CD14-positive monocyte (primary cell): ENCODE measurements at regions not wholly inside any gene's neighbourhood (a gene's known extent, or its start where the extent isn't known, plus 50 kb on each side); places are given as distances from the start of the nearest gene placed in this dataset.

Experiments used
- DNase-seq, 3 donors: peaks; one replicate each; pipeline ENCODE4 v3.0.0-alpha.2; 2011 to 2022
- H2AFZ ChIP-seq: 2 replicates; pipeline ENCODE4 v1.6.0; 2012; ENCODE audit warnings: mild to moderate bottlenecking, low read depth, low read length, inconsistent platforms; ENCODE audit not compliant: insufficient read depth, poor library complexity, severe bottlenecking
- H3K27ac ChIP-seq, 2 donors: 1 replicate in 1 of 2; 2 replicates in 1 of 2; pipeline ENCODE4 v1.5.1; 2012 to 2013; ENCODE audit warnings: low read length in 2 of 2, control low read depth in 1 of 2, inconsistent platforms in 1 of 2, low read depth in 1 of 2, mild to moderate bottlenecking in 1 of 2
- H3K27me3 ChIP-seq, 2 donors: one replicate each; pipeline versions ENCODE4 v1.6.0 to v1.6.1; 2011 to 2013; ENCODE audit warnings: low read length in 2 of 2; ENCODE audit not compliant: control insufficient read depth in 2 of 2, insufficient read depth in 2 of 2
- H3K36me3 ChIP-seq, 2 donors: replicated peaks in 1 of 2; 1 replicate in 1 of 2; 2 replicates in 1 of 2; pipeline versions ENCODE4 v1.5.1 to v1.6.1; 2012 to 2013; ENCODE audit warnings: low read length in 2 of 2, control low read depth in 1 of 2, inconsistent platforms in 1 of 2, mild to moderate bottlenecking in 1 of 2; ENCODE audit not compliant: insufficient read depth in 2 of 2, control insufficient read depth in 1 of 2
- H3K4me1 ChIP-seq, 2 donors: 1 replicate in 1 of 2; 2 replicates in 1 of 2; pipeline versions ENCODE4 v1.5.1 to v1.6.1; 2012 to 2013; ENCODE audit warnings: low read length in 2 of 2, control low read depth in 1 of 2, inconsistent platforms in 1 of 2, mild to moderate bottlenecking in 1 of 2, moderate library complexity in 1 of 2; ENCODE audit not compliant: insufficient read depth in 2 of 2, control insufficient read depth in 1 of 2
- H3K4me2 ChIP-seq: replicated peaks from 2 replicates; pipeline ENCODE3; 2012; ENCODE audit warnings: low read length, moderate library complexity, mild to moderate bottlenecking; ENCODE audit not compliant: poor library complexity, severe bottlenecking; ENCODE audit errors: extremely low read depth
- H3K4me3 ChIP-seq, 3 experiments: fragments of 200-600 bp in 1 of 3; sonication (generic) in 1 of 3; replicated peaks in 1 of 3; 1 replicate in 2 of 3; 2 replicates in 1 of 3; pipeline ENCODE4 v1.5.1; 2011 to 2013; ENCODE audit warnings: low read length in 3 of 3, mild to moderate bottlenecking in 3 of 3, control low read depth in 2 of 3, low read depth in 2 of 3, inconsistent platforms in 1 of 3, moderate library complexity in 1 of 3
- H3K79me2 ChIP-seq: 2 replicates; pipeline ENCODE4 v1.6.0; 2012; ENCODE audit warnings: mild to moderate bottlenecking, control low read depth, inconsistent platforms, low read length, moderate library complexity; ENCODE audit not compliant: insufficient read depth
- H3K9ac ChIP-seq: 2 replicates; pipeline ENCODE4 v1.6.0; 2017; ENCODE audit warnings: low read length, mild to moderate bottlenecking; ENCODE audit not compliant: insufficient read depth, poor library complexity, severe bottlenecking
- H3K9me3 ChIP-seq, 2 donors: replicated peaks in 1 of 2; 1 replicate in 1 of 2; 2 replicates in 1 of 2; pipeline versions ENCODE4 v1.5.1 to v1.6.1; 2012 to 2013; ENCODE audit warnings: low read length in 2 of 2, control low read depth in 1 of 2; ENCODE audit not compliant: control insufficient read depth in 1 of 2, insufficient read depth in 1 of 2
- H4K20me1 ChIP-seq: 2 replicates; pipeline ENCODE4 v1.6.0; 2012; ENCODE audit warnings: mild to moderate bottlenecking, low read length, control low read depth, moderate library complexity; ENCODE audit not compliant: insufficient read depth
- H3K27ac Mint-ChIP-seq, 7 donors: one replicate each; pipeline ENCODE4 v1.8.0; 2020; ENCODE audit warnings: mild to moderate bottlenecking in 7 of 7, mixed read lengths in 7 of 7, moderate library complexity in 6 of 7, inconsistent platforms in 2 of 7
- H3K27me3 Mint-ChIP-seq, 3 donors: one replicate each; pipeline ENCODE4 v1.8.0; 2021 to 2022; ENCODE audit warnings: low read depth in 3 of 3, mild to moderate bottlenecking in 3 of 3, mixed read lengths in 3 of 3, moderate library complexity in 3 of 3, inconsistent platforms in 1 of 3
- H3K36me3 Mint-ChIP-seq, 2 donors: one replicate each; pipeline ENCODE4 v1.8.0; 2020; ENCODE audit warnings: mixed read lengths in 2 of 2, inconsistent platforms in 1 of 2, mild to moderate bottlenecking in 1 of 2
- H3K4me1 Mint-ChIP-seq: one replicate; pipeline ENCODE4 v1.8.0; 2020; ENCODE audit warnings: mild to moderate bottlenecking, mixed read lengths
- H3K4me3 Mint-ChIP-seq, 2 donors: one replicate each; pipeline ENCODE4 v1.8.0; 2020; ENCODE audit warnings: mild to moderate bottlenecking in 2 of 2, mixed read lengths in 2 of 2, moderate library complexity in 1 of 2
- H3K9me3 Mint-ChIP-seq, 7 donors: one replicate each; pipeline ENCODE4 v1.8.0; 2020 to 2022; ENCODE audit warnings: mixed read lengths in 7 of 7, mild to moderate bottlenecking in 6 of 7, moderate library complexity in 6 of 7, inconsistent platforms in 2 of 7
- WGBS: methylation state at CpG from one replicate; pipeline ENCODE4 v1.1.5; 2013; ENCODE audit warnings: missing lambda C conversion rate; ENCODE audit not compliant: insufficient coverage; 5-methylcytosine and 5-hydroxymethylcytosine counted together
- intact Hi-C, 2 donors: fragments of 100-400 bp; cut with micrococcal nuclease; formaldehyde crosslinking; loops; one replicate each; pipeline versions ENCODE4 v1.15.0 to v1.15.1; 2023
- TF ChIP-seq, protein P1 (sequence below): fragments of 200-600 bp; IDR thresholded peaks from one replicate; pipeline ENCODE4 v1.8.0; 2022; ENCODE audit warnings: antibody characterized with exemption, mild to moderate bottlenecking

DNA sequence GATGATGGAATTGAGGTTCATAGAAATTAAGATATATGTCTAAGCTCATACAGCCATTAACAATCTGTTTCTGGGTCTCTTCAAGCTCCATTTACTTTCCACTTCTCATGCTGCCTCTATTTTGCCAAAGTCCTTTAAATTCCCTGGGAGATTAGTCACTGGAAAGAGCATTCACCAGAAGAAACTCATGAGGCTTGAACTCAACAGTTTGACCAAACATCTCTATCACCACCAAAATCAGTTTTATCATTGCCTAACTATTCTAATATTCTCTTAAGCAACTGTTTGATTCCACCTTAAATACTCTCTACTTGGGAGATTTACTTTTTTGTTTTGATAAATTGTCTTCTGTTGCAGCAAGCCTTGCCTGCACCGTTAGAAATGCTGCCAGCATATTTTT, 881.3 kb downstream of the KCNA4 start:
- Histone ChIP-seq H3K4me2 (no peak overlapping the region), H3K4me1 (no peaks in the 10 kb centered on the region), H3K9ac (no peak overlapping the region), H4K20me1 (no peaks in the 10 kb centered on the region), H2AFZ (no peak overlapping the region), H3K36me3 (no peaks in the 10 kb centered on the region), H3K4me3 (no peak overlapping the region), H3K79me2 (no peaks in the 10 kb centered on the region), H3K27me3 (no peaks in the 10 kb centered on the region), H3K27ac (no peak overlapping the region), H3K9me3 (no peaks in the 10 kb centered on the region)
- Mint-ChIP-seq H3K9me3 (no peaks in the 10 kb centered on the region), H3K36me3 (no peaks in the 10 kb centered on the region), H3K27ac (no peak overlapping the region), H3K27me3 (peaks cover 0 to 2% (median 0%) of the 10 kb centered on the region in 3 donors), H3K4me3 (no peak overlapping the region), H3K4me1 (no peaks in the 10 kb centered on the region)
- DNase-seq: no peak
- WGBS: no CpG with 5 or more reads among the region's 1 CpG
- intact Hi-C loops: no loop called here
- TF ChIP-seq, protein P1, sequence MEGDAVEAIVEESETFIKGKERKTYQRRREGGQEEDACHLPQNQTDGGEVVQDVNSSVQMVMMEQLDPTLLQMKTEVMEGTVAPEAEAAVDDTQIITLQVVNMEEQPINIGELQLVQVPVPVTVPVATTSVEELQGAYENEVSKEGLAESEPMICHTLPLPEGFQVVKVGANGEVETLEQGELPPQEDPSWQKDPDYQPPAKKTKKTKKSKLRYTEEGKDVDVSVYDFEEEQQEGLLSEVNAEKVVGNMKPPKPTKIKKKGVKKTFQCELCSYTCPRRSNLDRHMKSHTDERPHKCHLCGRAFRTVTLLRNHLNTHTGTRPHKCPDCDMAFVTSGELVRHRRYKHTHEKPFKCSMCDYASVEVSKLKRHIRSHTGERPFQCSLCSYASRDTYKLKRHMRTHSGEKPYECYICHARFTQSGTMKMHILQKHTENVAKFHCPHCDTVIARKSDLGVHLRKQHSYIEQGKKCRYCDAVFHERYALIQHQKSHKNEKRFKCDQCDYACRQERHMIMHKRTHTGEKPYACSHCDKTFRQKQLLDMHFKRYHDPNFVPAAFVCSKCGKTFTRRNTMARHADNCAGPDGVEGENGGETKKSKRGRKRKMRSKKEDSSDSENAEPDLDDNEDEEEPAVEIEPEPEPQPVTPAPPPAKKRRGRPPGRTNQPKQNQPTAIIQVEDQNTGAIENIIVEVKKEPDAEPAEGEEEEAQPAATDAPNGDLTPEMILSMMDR: no peak

DNA sequence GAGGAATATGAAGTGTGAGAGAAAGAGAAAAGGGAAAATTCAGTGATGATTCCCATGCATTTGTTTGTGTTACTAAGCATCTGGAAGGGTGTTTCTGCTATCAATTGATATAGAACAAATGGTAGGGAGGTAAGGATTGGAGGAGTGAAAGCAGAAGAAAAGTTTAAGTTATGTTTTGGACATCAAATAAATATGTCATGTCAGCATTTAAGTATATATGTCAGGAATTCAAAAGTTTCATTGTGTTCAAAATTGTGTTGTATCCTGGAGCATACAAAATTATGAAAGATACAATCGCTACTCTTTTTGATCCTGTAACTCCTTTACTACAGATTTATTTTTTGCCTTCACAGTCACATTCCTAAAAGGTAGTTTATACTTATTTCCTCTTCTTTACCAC, 885.8 kb downstream of the KCNA4 start:
- no peaks in the 10 kb centered on the region for H3K4me1 ChIP-seq
- DNase-seq: no peak
- Mint-ChIP-seq H3K27me3 (peaks cover 0 to 2% (median 0%) of the 10 kb centered on the region in 3 donors), H3K27ac (no peak overlapping the region), H3K9me3 (no peaks in the 10 kb centered on the region), H3K4me1 (no peaks in the 10 kb centered on the region), H3K36me3 (no peaks in the 10 kb centered on the region), H3K4me3 (no peak overlapping the region)
- H3K4me3 ChIP-seq: no peak overlapping the region
- H3K9ac ChIP-seq: no peak overlapping the region
- H4K20me1 ChIP-seq: no peaks in the 10 kb centered on the region
- no CpG with 5 or more reads among the region's 1 CpG for WGBS
- intact Hi-C loops: no loop called here
- H2AFZ ChIP-seq: no peak overlapping the region
- H3K9me3 ChIP-seq: no peaks in the 10 kb centered on the region
- no peak overlapping the region for H3K4me2 ChIP-seq
- no peaks in the 10 kb centered on the region for H3K79me2 ChIP-seq
- no peaks in the 10 kb centered on the region for H3K36me3 ChIP-seq
- no peaks in the 10 kb centered on the region for H3K27me3 ChIP-seq
- H3K27ac ChIP-seq: no peak overlapping the region
- TF ChIP-seq, protein P1: no peak
